ENCODE measurements at regions not wholly inside any gene's neighbourhood (a gene's known extent, or its start where the extent isn't known, plus 50 kb on each side); places are given as distances from the start of the nearest gene placed in this dataset.

- TF ChIP-seq, protein P1, sequence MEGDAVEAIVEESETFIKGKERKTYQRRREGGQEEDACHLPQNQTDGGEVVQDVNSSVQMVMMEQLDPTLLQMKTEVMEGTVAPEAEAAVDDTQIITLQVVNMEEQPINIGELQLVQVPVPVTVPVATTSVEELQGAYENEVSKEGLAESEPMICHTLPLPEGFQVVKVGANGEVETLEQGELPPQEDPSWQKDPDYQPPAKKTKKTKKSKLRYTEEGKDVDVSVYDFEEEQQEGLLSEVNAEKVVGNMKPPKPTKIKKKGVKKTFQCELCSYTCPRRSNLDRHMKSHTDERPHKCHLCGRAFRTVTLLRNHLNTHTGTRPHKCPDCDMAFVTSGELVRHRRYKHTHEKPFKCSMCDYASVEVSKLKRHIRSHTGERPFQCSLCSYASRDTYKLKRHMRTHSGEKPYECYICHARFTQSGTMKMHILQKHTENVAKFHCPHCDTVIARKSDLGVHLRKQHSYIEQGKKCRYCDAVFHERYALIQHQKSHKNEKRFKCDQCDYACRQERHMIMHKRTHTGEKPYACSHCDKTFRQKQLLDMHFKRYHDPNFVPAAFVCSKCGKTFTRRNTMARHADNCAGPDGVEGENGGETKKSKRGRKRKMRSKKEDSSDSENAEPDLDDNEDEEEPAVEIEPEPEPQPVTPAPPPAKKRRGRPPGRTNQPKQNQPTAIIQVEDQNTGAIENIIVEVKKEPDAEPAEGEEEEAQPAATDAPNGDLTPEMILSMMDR (tag by site-specific recombination; IDR thresholded peaks at IDR 0.05): no peak
- TF ChIP-seq ZNF302 (tag by site-specific recombination; IDR thresholded peaks at IDR 0.05; ENCODE audit: low read depth): no peak
- no peak for TF ChIP-seq BCL11A (tag by site-specific recombination; IDR thresholded peaks at IDR 0.05; ENCODE audit: low read depth)
- no peak for TF ChIP-seq PRDM1 (tag by site-specific recombination; IDR thresholded peaks at IDR 0.05)
- TF ChIP-seq, protein P2, sequence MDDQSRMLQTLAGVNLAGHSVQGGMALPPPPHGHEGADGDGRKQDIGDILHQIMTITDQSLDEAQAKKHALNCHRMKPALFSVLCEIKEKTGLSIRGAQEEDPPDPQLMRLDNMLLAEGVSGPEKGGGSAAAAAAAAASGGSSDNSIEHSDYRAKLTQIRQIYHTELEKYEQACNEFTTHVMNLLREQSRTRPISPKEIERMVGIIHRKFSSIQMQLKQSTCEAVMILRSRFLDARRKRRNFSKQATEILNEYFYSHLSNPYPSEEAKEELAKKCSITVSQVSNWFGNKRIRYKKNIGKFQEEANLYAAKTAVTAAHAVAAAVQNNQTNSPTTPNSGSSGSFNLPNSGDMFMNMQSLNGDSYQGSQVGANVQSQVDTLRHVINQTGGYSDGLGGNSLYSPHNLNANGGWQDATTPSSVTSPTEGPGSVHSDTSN (CRISPR knock-in tag; IDR thresholded peaks at IDR 0.05): no peak
- TF ChIP-seq ZNF670 (tag by site-specific recombination; IDR thresholded peaks at IDR 0.05; ENCODE audit: low read depth): no peak
- no peak for TF ChIP-seq IKZF3 (tag by site-specific recombination; IDR thresholded peaks at IDR 0.05)
Observed at GRCh38 chr2:145066856-145067548, 547.1 kb upstream of the ZEB2 start.

All from HEK293 (cell line).